A549 (cell line): ENCODE measurements at regions not wholly inside any gene's neighbourhood (a gene's known extent, or its start where the extent isn't known, plus 50 kb on each side); places are given as distances from the start of the nearest gene placed in this dataset.

ENCODE experiments used
- ATAC-seq, 2 experiments: fragments of 200-7000 bp in 1 of 2; fragments of >200 bp in 1 of 2; cut with Nextera tagmentation in 1 of 2; cut with Tn5 transposase in 1 of 2; 3 replicates each; pipeline versions ENCODE4 v1.8.0 to v1.9.1; 2018 to 2020; ENCODE audit warnings: mild to moderate bottlenecking in 1 of 2, moderate library complexity in 1 of 2
- CTCF ChIA-PET: fragments of 300-600 bp; sonication (Branson Sonifier 250); formaldehyde crosslinking; extraction: SDS; loops from one replicate; lab custom pipeline; 2021; ENCODE audit warnings: antibody characterized with exemption, inconsistent platforms; lab: Yijun Ruan, JAX
- POLR2A ChIA-PET: fragments of 350-600 bp; formaldehyde crosslinking; extraction: SDS; loops from one replicate; lab custom pipeline; 2021; ENCODE audit warnings: antibody characterized with exemption, inconsistent platforms; lab: Yijun Ruan, JAX
- DNase-seq, 2 experiments: peaks; one replicate each; pipeline versions ENCODE4 v3.0.0 to v3.0.0-alpha.2; 2011 to 2016; ENCODE audit warnings: low read depth in 1 of 2, low spot score in 1 of 2
- FAIRE-seq: peaks from 2 replicates; lab custom pipeline; 2011; peaks lifted over from hg19 to GRCh38; lab: Jason Lieb, UNC
- H3K27ac ChIP-seq, 2 experiments: fragments of >200 bp; sonication (Bioruptor Twin); formaldehyde crosslinking; 3 replicates each; pipeline ENCODE4 v1.5.1; 2016 to 2017
- H3K4me1 ChIP-seq: fragments of >200 bp; sonication (Bioruptor Twin); formaldehyde crosslinking; 3 replicates; pipeline ENCODE4 v1.6.1; 2016
- H3K4me2 ChIP-seq: fragments of >200 bp; sonication (Bioruptor Twin); formaldehyde crosslinking; 3 replicates; pipeline ENCODE4 v1.6.1; 2016
- H3K4me3 ChIP-seq: fragments of >200 bp; sonication (Bioruptor Twin); formaldehyde crosslinking; 3 replicates; pipeline ENCODE4 v1.5.1; 2016
- H3K9me3 ChIP-seq: fragments of >200 bp; sonication (Bioruptor Twin); formaldehyde crosslinking; 3 replicates; pipeline ENCODE4 v1.6.1; 2016
- BHLHE40 ChIP-seq: IDR thresholded peaks from 2 replicates; pipeline ENCODE4 v1.6.1; 2012; ENCODE audit warnings: low read depth, low read length, inconsistent platforms
- CBX8 ChIP-seq: fragments of 200-600 bp; sonication (generic); IDR thresholded peaks from 2 replicates; pipeline ENCODE4 v1.6.1; 2016
- CHD4 ChIP-seq: fragments of 200-600 bp; sonication (generic); IDR thresholded peaks from 2 replicates; pipeline ENCODE4 v1.6.1; 2016; ENCODE audit warnings: antibody characterized with exemption, mild to moderate bottlenecking, borderline replicate concordance
- EHF ChIP-seq: fragments of 250-450 bp; sonication (Bioruptor Pico); IDR thresholded peaks from 2 replicates; pipeline ENCODE4 v1.5.0; 2020; ENCODE audit warnings: mild to moderate bottlenecking
- EHMT2 ChIP-seq: fragments of 200-600 bp; sonication (generic); IDR thresholded peaks from 2 replicates; pipeline ENCODE4 v1.6.1; 2016; ENCODE audit warnings: antibody characterized with exemption, low read depth, mild to moderate bottlenecking, moderate library complexity
- EP300 ChIP-seq, 2 experiments: fragments of >200 bp; sonication (Bioruptor Twin); formaldehyde crosslinking; IDR thresholded peaks; 2 replicates in 1 of 2; 3 replicates in 1 of 2; pipeline ENCODE4 v1.6.1; 2016 to 2017
- ESRRA ChIP-seq: fragments of 150-350 bp; IDR thresholded peaks from 2 replicates; pipeline ENCODE4 v1.6.1; 2014; ENCODE audit warnings: mild to moderate bottlenecking, low read length, borderline replicate concordance
- FOSL2 ChIP-seq, 2 experiments: fragments of 450-650 bp in 1 of 2; fragments of >200 bp in 1 of 2; sonication (Bioruptor Twin) in 1 of 2; formaldehyde crosslinking; IDR thresholded peaks; 2 replicates each; pipeline versions ENCODE4 v1.5.0 to v1.6.1; 2016 to 2020; ENCODE audit warnings: mild to moderate bottlenecking in 1 of 2, moderate library complexity in 1 of 2
- FOXS1 ChIP-seq: fragments of 250-450 bp; sonication (Bioruptor Pico); IDR thresholded peaks from 2 replicates; pipeline ENCODE4 v1.5.0; 2020; ENCODE audit warnings: mild to moderate bottlenecking, moderate library complexity
- GATA3 ChIP-seq: IDR thresholded peaks from 2 replicates; pipeline ENCODE4 v1.6.1; 2012; ENCODE audit warnings: borderline replicate concordance
- HDAC2 ChIP-seq: fragments of 200-600 bp; sonication (generic); IDR thresholded peaks from 2 replicates; pipeline ENCODE4 v1.6.1; 2016
- HOXB5 ChIP-seq: fragments of 250-450 bp; sonication (Bioruptor Pico); IDR thresholded peaks from 2 replicates; pipeline ENCODE4 v1.5.0; 2020; ENCODE audit warnings: mild to moderate bottlenecking, moderate library complexity
- KDM1A ChIP-seq: fragments of 200-600 bp; sonication (generic); IDR thresholded peaks from 2 replicates; pipeline ENCODE4 v1.6.1; 2016; ENCODE audit warnings: low read depth, mild to moderate bottlenecking
- KDM5A ChIP-seq: fragments of 200-600 bp; sonication (generic); IDR thresholded peaks from 2 replicates; pipeline ENCODE4 v1.6.1; 2016; ENCODE audit warnings: antibody characterized with exemption, mild to moderate bottlenecking
- MAZ ChIP-seq: fragments of 150-350 bp; IDR thresholded peaks from 2 replicates; pipeline ENCODE4 v1.6.1; 2014; ENCODE audit warnings: antibody characterized with exemption, low read depth, low read length, borderline replicate concordance
- MYC ChIP-seq: IDR thresholded peaks from 2 replicates; pipeline ENCODE4 v1.6.1; 2012; ENCODE audit warnings: mild to moderate bottlenecking, inconsistent platforms, low read length, improper control_type of control experiment, borderline replicate concordance
- NR3C1 ChIP-seq: fragments of >200 bp; sonication (Bioruptor Twin); formaldehyde crosslinking; IDR thresholded peaks from 3 replicates; pipeline ENCODE4 v1.6.1; 2017
- PHF8 ChIP-seq: fragments of 200-600 bp; sonication (generic); IDR thresholded peaks from 2 replicates; pipeline ENCODE4 v1.6.1; 2016; ENCODE audit warnings: low read depth, mild to moderate bottlenecking, antibody characterized with exemption, moderate library complexity, borderline replicate concordance
- RAD21 ChIP-seq, 2 experiments: fragments of >200 bp in 1 of 2; sonication (Bioruptor Twin) in 1 of 2; formaldehyde crosslinking in 1 of 2; IDR thresholded peaks in 1 of 2; conservative IDR thresholded peaks in 1 of 2; 2 replicates in 1 of 2; 3 replicates in 1 of 2; pipeline ENCODE4 v1.6.1; 2012 to 2018; ENCODE audit warnings: inconsistent platforms in 1 of 2
- RARB ChIP-seq: fragments of 250-450 bp; sonication (Bioruptor Pico); IDR thresholded peaks from 2 replicates; pipeline ENCODE4 v1.8.0; 2021; ENCODE audit warnings: mild to moderate bottlenecking, moderate library complexity
- RCOR1 ChIP-seq: fragments of 150-350 bp; IDR thresholded peaks from 2 replicates; pipeline ENCODE4 v1.6.1; 2014; ENCODE audit warnings: antibody characterized with exemption, low read length, low read depth
- SMC3 ChIP-seq: fragments of >200 bp; sonication (Bioruptor Twin); formaldehyde crosslinking; IDR thresholded peaks from 3 replicates; pipeline ENCODE4 v1.6.1; 2018; ENCODE audit warnings: inconsistent platforms
- SREBF2 ChIP-seq: fragments of 450-650 bp; IDR thresholded peaks from 2 replicates; pipeline ENCODE4 v1.6.1; 2014; ENCODE audit warnings: mild to moderate bottlenecking, moderate library complexity
- TP53 ChIP-seq: fragments of 250-450 bp; sonication (Bioruptor Pico); IDR thresholded peaks from 2 replicates; pipeline ENCODE4 v1.5.0; 2021; ENCODE audit warnings: mild to moderate bottlenecking, moderate library complexity
- ZC3H11A ChIP-seq: fragments of 450-650 bp; IDR thresholded peaks from 2 replicates; pipeline ENCODE4 v1.6.1; 2014; ENCODE audit warnings: antibody characterized with exemption, mild to moderate bottlenecking
- ZFP36 ChIP-seq: fragments of 450-650 bp; IDR thresholded peaks from 2 replicates; pipeline ENCODE4 v1.6.1; 2014; ENCODE audit warnings: borderline replicate concordance; ENCODE audit not compliant: partially characterized antibody
- ZNF302 ChIP-seq: fragments of 250-450 bp; sonication (Bioruptor Pico); IDR thresholded peaks from 2 replicates; pipeline ENCODE4 v1.9.0; 2021; ENCODE audit warnings: inconsistent platforms, mild to moderate bottlenecking, moderate library complexity
- WGBS: methylation state at CpG from one replicate; pipeline ENCODE4 v1.1.6; 2017; ENCODE audit errors: missing lambda C conversion rate; 5-methylcytosine and 5-hydroxymethylcytosine counted together
- TF ChIP-seq, protein P1 (sequence below): fragments of >200 bp; sonication (Bioruptor Twin); formaldehyde crosslinking; IDR thresholded peaks from 3 replicates; pipeline ENCODE4 v1.5.1; 2016
- TF ChIP-seq, protein P2 (sequence below): fragments of >200 bp; sonication (Bioruptor Twin); formaldehyde crosslinking; IDR thresholded peaks from 2 replicates; pipeline ENCODE4 v1.6.1; 2016
- TF ChIP-seq, protein P3 (sequence below): fragments of >200 bp; sonication (Bioruptor Twin); formaldehyde crosslinking; IDR thresholded peaks from 3 replicates; pipeline ENCODE4 v1.6.1; 2016
- TF ChIP-seq, protein P4 (sequence below): IDR thresholded peaks from 2 replicates; pipeline ENCODE4 v1.6.1; 2012

DNA sequence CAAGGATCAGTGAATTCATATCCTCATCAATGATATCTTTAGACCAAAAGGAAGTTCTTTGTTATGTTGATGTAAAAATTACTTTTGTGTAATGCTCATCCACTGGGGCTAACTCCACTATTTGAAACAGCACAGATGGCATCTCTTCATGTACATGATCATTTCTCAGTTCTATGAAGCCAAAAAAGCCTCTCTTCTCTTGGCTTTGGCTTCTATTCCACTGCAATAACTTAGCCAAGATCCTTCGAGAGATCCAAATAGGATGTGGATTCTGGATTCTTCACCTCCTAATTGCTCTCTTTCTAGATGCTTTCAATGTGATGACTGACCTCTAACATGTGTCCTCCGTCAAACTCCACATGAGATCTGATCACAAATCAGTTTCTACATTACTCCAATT, 851.2 kb downstream of the GALC start:
- 3% methylated on average over 2 of the region's 2 CpGs for WGBS
- CTCF ChIA-PET = no interaction called here
- no peak overlapping the region for H3K4me2 ChIP-seq

DNA sequence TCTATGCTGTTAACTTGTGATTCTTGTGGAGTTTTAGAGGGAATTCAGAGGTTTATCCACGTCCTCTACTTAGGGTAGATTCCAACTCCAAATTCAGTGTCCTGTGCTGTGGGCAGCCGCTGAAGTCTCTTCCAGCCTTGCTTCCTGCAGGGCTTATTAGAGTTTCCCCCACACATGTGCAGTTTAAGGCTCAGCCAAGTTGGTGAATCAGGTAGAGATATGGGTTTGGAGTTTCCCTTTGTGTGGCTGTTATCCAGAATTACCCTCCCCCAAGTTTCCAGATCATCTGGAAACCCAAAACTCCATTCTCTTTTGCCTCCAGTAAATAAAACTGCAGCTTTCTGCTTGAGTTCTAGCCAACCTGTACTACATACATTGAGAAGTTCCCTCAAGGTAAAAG, 853.7 kb downstream of the GALC start:
- Histone ChIP-seq H3K4me2 (no peak overlapping the region), H3K27ac (no peak overlapping the region)
- FAIRE-seq = no peak

More for the DNA sequence above, 851.2 kb downstream of the GALC start:
- POLR2A ChIA-PET = no interaction called here
- H3K9me3 ChIP-seq = no peaks in the 10 kb centered on the region
- TF ChIP-seq ZFP36 = no peak
- no peak for TF ChIP-seq EHF (CRISPR knock-in tag)
- TF ChIP-seq RCOR1 = no peak
- TF ChIP-seq, protein P1, sequence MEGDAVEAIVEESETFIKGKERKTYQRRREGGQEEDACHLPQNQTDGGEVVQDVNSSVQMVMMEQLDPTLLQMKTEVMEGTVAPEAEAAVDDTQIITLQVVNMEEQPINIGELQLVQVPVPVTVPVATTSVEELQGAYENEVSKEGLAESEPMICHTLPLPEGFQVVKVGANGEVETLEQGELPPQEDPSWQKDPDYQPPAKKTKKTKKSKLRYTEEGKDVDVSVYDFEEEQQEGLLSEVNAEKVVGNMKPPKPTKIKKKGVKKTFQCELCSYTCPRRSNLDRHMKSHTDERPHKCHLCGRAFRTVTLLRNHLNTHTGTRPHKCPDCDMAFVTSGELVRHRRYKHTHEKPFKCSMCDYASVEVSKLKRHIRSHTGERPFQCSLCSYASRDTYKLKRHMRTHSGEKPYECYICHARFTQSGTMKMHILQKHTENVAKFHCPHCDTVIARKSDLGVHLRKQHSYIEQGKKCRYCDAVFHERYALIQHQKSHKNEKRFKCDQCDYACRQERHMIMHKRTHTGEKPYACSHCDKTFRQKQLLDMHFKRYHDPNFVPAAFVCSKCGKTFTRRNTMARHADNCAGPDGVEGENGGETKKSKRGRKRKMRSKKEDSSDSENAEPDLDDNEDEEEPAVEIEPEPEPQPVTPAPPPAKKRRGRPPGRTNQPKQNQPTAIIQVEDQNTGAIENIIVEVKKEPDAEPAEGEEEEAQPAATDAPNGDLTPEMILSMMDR = no peak
- TF ChIP-seq PHF8 = no peak
- TF ChIP-seq FOXS1 (CRISPR knock-in tag) = no peak
- no peak for TF ChIP-seq RARB (CRISPR knock-in tag)
- TF ChIP-seq SMC3 = no peak
- no peak for TF ChIP-seq SREBF2
- TF ChIP-seq EP300 (IDR thresholded peaks at IDR 0.05) = no peak
- no peak for TF ChIP-seq CHD4
- TF ChIP-seq, protein P2, sequence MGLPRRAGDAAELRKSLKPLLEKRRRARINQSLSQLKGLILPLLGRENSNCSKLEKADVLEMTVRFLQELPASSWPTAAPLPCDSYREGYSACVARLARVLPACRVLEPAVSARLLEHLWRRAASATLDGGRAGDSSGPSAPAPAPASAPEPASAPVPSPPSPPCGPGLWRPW = no peak
- no peak for TF ChIP-seq HOXB5 (CRISPR knock-in tag)
- TF ChIP-seq KDM5A = no peak
- TF ChIP-seq BHLHE40 = no peak
- TF ChIP-seq MAZ = no peak
- TF ChIP-seq TP53 (CRISPR knock-in tag) = no peak
- TF ChIP-seq, protein P3, sequence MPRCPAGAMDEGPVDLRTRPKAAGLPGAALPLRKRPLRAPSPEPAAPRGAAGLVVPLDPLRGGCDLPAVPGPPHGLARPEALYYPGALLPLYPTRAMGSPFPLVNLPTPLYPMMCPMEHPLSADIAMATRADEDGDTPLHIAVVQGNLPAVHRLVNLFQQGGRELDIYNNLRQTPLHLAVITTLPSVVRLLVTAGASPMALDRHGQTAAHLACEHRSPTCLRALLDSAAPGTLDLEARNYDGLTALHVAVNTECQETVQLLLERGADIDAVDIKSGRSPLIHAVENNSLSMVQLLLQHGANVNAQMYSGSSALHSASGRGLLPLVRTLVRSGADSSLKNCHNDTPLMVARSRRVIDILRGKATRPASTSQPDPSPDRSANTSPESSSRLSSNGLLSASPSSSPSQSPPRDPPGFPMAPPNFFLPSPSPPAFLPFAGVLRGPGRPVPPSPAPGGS = no peak
- TF ChIP-seq, protein P4, sequence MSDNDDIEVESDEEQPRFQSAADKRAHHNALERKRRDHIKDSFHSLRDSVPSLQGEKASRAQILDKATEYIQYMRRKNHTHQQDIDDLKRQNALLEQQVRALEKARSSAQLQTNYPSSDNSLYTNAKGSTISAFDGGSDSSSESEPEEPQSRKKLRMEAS = no peak
- TF ChIP-seq, all 56 proteins: peak for 0
- Histone ChIP-seq H3K4me1 (no peaks in the 10 kb centered on the region), H3K27ac (no peak overlapping the region), H3K4me3 (no peak overlapping the region)
- ATAC-seq = no peak
- DNase-seq = no peak
- FAIRE-seq = no peak

More for the DNA sequence above, 853.7 kb downstream of the GALC start:
- ATAC-seq (no peak), DNase-seq (no peak)
- Histone ChIP-seq H3K4me1 (no peaks in the 10 kb centered on the region), H3K4me3 (no peak overlapping the region), H3K9me3 (no peaks in the 10 kb centered on the region)
- TF ChIP-seq CHD4 = no peak
- no peak for TF ChIP-seq EHF (CRISPR knock-in tag)
- TF ChIP-seq ZC3H11A = no peak
- TF ChIP-seq, protein P1 = no peak
- TF ChIP-seq MYC = no peak
- TF ChIP-seq CBX8 = no peak
- TF ChIP-seq SMC3 = no peak
- TF ChIP-seq ESRRA = no peak
- no peak for TF ChIP-seq KDM1A
- TF ChIP-seq FOSL2 (IDR thresholded peaks at IDR 0.05) = no peak
- TF ChIP-seq FOSL2 (CRISPR knock-in tag; IDR thresholded peaks at IDR 0.05) = no peak
- TF ChIP-seq EHMT2 = no peak
- no peak for TF ChIP-seq ZFP36
- no peak for TF ChIP-seq ZNF302 (CRISPR knock-in tag)
- no peak for TF ChIP-seq HDAC2
- no peak for TF ChIP-seq NR3C1
- no peak for TF ChIP-seq RAD21 (conservative IDR thresholded peaks at IDR 0.05 in 1 of 2, IDR thresholded peaks at IDR 0.05 in 1 of 2)
- TF ChIP-seq, protein P2 = no peak
- TF ChIP-seq BHLHE40 = no peak
- TF ChIP-seq GATA3 = no peak
- CTCF ChIA-PET = no interaction called here
- 0% methylated on average over 2 of the region's 2 CpGs for WGBS
- POLR2A ChIA-PET = no interaction called here
